K562 (cell line): ENCODE measurements at regions not wholly inside any gene's neighbourhood (a gene's known extent, or its start where the extent isn't known, plus 50 kb on each side); places are given as distances from the start of the nearest gene placed in this dataset.
"Not testable (repeated sequence)": the region's sequence is repeated elsewhere in the genome, so short reads cannot be mapped to it uniquely, and the experiment has no call there.

ENCODE experiments used
- ATAC-seq: fragments of 200-7000 bp; cut with Tn5 transposase; 3 replicates; pipeline ENCODE4 v1.9.1; 2020; ENCODE audit warnings: moderate library complexity
- BruUV-seq: library from RNA; stranded (reverse); fragments of 400-500 nt; replicated peaks from 2 replicates; lab custom pipeline; 2021; lab: Mats Ljungman, UMichigan
- CTCF ChIA-PET: fragments of 300-600 bp; formaldehyde crosslinking; extraction: SDS; loops from one replicate; lab custom pipeline; 2021; ENCODE audit warnings: low intra/inter-chr PET ratio; lab: Yijun Ruan, JAX
- POLR2A ChIA-PET: fragments of 300-600, 350-650 bp; sonication (Branson Sonifier 250); formaldehyde crosslinking; extraction: SDS; loops from one replicate; lab custom pipeline; 2021; ENCODE audit warnings: antibody characterized with exemption, inconsistent platforms; lab: Yijun Ruan, JAX
- DNase-seq, 4 experiments: peaks; one replicate each; pipeline versions ENCODE4 v3.0.0 to v3.0.0-alpha.2; 2011 to 2018; ENCODE audit warnings: low spot score in 3 of 4, mixed read lengths in 3 of 4; ENCODE audit errors: extremely low read depth in 1 of 4
- FAIRE-seq: peaks from 2 replicates; lab custom pipeline; 2011; peaks lifted over from hg19 to GRCh38; lab: Jason Lieb, UNC
- H2AFZ ChIP-seq: 2 replicates; pipeline ENCODE4 v1.6.0; 2011; ENCODE audit warnings: low read depth, low read length, control low read depth, inconsistent platforms
- H3K27ac ChIP-seq: fragments of 200-600 bp; 3 replicates; pipeline ENCODE4 v1.8.0; 2011; ENCODE audit warnings: low read depth, mild to moderate bottlenecking, control low read depth, inconsistent platforms, low read length, moderate library complexity, mixed read lengths; ENCODE audit errors: extremely low read depth
- H3K27me3 ChIP-seq, 2 experiments: fragments of 300-600 bp in 1 of 2; 2 replicates in 1 of 2; 3 replicates in 1 of 2; pipeline versions ENCODE4 v1.6.0 to v1.8.0; 2011; ENCODE audit warnings: inconsistent platforms in 2 of 2, low read length in 2 of 2, mild to moderate bottlenecking in 1 of 2, mixed read lengths in 1 of 2, moderate library complexity in 1 of 2; ENCODE audit not compliant: control insufficient read depth in 2 of 2, insufficient read depth in 2 of 2
- H3K36me3 ChIP-seq: fragments of 300-600 bp; 3 replicates; pipeline ENCODE4 v1.8.0; 2011; ENCODE audit warnings: mild to moderate bottlenecking, low read length, inconsistent platforms; ENCODE audit not compliant: control insufficient read depth, insufficient read depth
- H3K4me1 ChIP-seq, 2 experiments: fragments of 200-600 bp in 1 of 2; replicated peaks in 1 of 2; 2 replicates in 1 of 2; 3 replicates in 1 of 2; pipeline versions ENCODE4 v1.5.1 to v1.8.0; 2011; ENCODE audit warnings: inconsistent platforms in 2 of 2, low read length in 2 of 2, mild to moderate bottlenecking in 1 of 2, mixed read lengths in 1 of 2, moderate library complexity in 1 of 2; ENCODE audit not compliant: control insufficient read depth in 2 of 2, insufficient read depth in 2 of 2
- H3K4me2 ChIP-seq: 2 replicates; pipeline ENCODE4 v1.6.1; 2011; ENCODE audit warnings: low read length, control low read depth, inconsistent platforms, mixed read lengths; ENCODE audit not compliant: insufficient read depth
- H3K4me3 ChIP-seq: fragments of 200-600 bp; sonication (generic), shearing (Covaris generic); 2 replicates; pipeline ENCODE4 v1.5.1; 2016; ENCODE audit warnings: control low read depth, inconsistent platforms
- H3K79me2 ChIP-seq: fragments of 200-600 bp; 3 replicates; pipeline ENCODE4 v1.8.0; 2011; ENCODE audit warnings: low read length, inconsistent platforms; ENCODE audit not compliant: control insufficient read depth, insufficient read depth
- H3K9ac ChIP-seq, 2 experiments: 2 replicates each; pipeline versions ENCODE4 v1.6.0 to v1.6.1; 2011; ENCODE audit warnings: low read depth in 2 of 2, low read length in 2 of 2, control low read depth in 1 of 2, inconsistent platforms in 1 of 2, mild to moderate bottlenecking in 1 of 2, mixed read lengths in 1 of 2; ENCODE audit not compliant: insufficient read depth in 1 of 2
- H3K9me1 ChIP-seq: one replicate; pipeline ENCODE4 v1.6.0; 2011; ENCODE audit warnings: inconsistent platforms, mild to moderate bottlenecking, low read length, moderate library complexity; ENCODE audit not compliant: control insufficient read depth, insufficient read depth
- H3K9me3 ChIP-seq: replicated peaks from 2 replicates; pipeline ENCODE4 v1.5.1; 2011; ENCODE audit warnings: low read depth, low read length, inconsistent platforms; ENCODE audit not compliant: control insufficient read depth, insufficient read depth
- H4K20me1 ChIP-seq: replicated peaks from 2 replicates; pipeline ENCODE4 v1.6.1; 2011; ENCODE audit warnings: low read length, inconsistent platforms, mixed read lengths; ENCODE audit not compliant: control insufficient read depth, insufficient read depth
- WGBS: fragments of 100-300 bp; shearing (Covaris generic); methylation state at CpG from one replicate; pipeline ENCODE4 v1.1.6; 2016; ENCODE audit warnings: low coverage, mixed read lengths; ENCODE audit not compliant: insufficient coverage; ENCODE audit errors: missing lambda C conversion rate; 5-methylcytosine and 5-hydroxymethylcytosine counted together
- in situ Hi-C: fragments of 300-500 bp; cut with MboI; formaldehyde crosslinking; loops from 4 replicates; pipeline ENCODE4 v1.15.0; 2018; ENCODE audit warnings: inconsistent platforms, mixed read lengths
- intact Hi-C: fragments of 100-400 bp; cut with micrococcal nuclease; formaldehyde crosslinking; loops from 2 replicates; pipeline ENCODE4 v1.14.2; 2022

- H3K4me3 ChIP-seq, DNase-seq, H3K4me1 ChIP-seq, H3K9me3 ChIP-seq, CTCF ChIA-PET, ATAC-seq, H3K9me1 ChIP-seq, POLR2A ChIA-PET, H3K27me3 ChIP-seq, H4K20me1 ChIP-seq, H3K27ac ChIP-seq, H3K4me2 ChIP-seq, intact Hi-C loops, H2AFZ ChIP-seq, in situ Hi-C loops, BruUV-seq, H3K79me2 ChIP-seq, H3K9ac ChIP-seq, H3K36me3 ChIP-seq, FAIRE-seq: not testable (repeated sequence)
- WGBS, result no CpG with 5 or more reads among the region's 7 CpGs
Observed at GRCh38 chr2:89890185-89890773, 1198.8 kb downstream of the RPIA start.

DNA sequence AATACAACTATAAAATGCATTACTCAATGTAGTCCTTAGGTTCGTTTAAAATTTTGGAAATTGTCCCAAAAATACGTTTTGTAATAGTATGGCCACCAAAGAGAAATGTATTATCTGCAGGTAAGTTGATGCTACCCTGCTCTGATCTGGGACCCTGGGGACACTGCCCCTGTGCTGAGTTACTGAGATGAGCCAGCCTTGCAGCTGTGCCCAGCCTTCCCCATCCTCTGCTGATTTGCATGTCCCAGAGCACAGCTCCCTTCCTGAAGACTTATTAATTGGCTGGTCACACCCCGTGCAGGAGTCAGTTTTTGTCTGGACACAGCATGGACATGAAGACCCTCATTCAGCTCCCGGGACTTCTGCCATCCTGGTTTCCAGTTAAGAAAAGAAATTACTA lies 1203.5 kb downstream of the RPIA start:
- H3K27me3 ChIP-seq, H3K4me1 ChIP-seq, intact Hi-C loops, H3K4me3 ChIP-seq, ATAC-seq, POLR2A ChIA-PET, H3K9ac ChIP-seq, in situ Hi-C loops, H3K9me3 ChIP-seq, FAIRE-seq, H4K20me1 ChIP-seq, H3K4me2 ChIP-seq, H3K36me3 ChIP-seq, H3K9me1 ChIP-seq, CTCF ChIA-PET, DNase-seq, BruUV-seq, H3K79me2 ChIP-seq, H3K27ac ChIP-seq, H2AFZ ChIP-seq: not testable (repeated sequence)
- whole genome bisulfite sequencing, result no CpG with 5 or more reads among the region's 4 CpGs

DNA sequence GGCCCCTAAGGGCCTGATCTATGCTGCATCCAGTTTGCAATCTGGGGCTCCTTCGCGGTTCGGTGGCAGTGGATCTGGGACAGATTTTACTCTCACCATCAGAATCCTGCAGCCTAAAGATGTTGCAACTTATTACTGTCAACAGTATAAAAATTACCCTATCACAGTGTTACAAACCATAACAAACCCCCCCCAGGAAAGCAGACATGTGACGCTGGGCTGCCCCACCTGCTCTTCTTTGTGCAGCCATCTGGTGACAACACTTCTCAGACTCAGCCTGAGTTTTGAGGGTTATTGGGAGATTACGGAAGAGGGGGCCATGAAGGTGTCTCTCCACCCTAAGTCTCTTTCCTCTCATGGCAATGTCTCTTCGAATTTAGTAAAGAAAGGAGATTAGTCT lies 1204.2 kb downstream of the RPIA start:
- H3K27me3 ChIP-seq, H3K36me3 ChIP-seq, H4K20me1 ChIP-seq, H3K4me3 ChIP-seq, H2AFZ ChIP-seq, FAIRE-seq, H3K4me2 ChIP-seq, H3K9ac ChIP-seq, H3K27ac ChIP-seq, ATAC-seq, in situ Hi-C loops, POLR2A ChIA-PET, intact Hi-C loops, BruUV-seq, H3K9me3 ChIP-seq, CTCF ChIA-PET, H3K79me2 ChIP-seq, H3K9me1 ChIP-seq, DNase-seq, H3K4me1 ChIP-seq: not testable (repeated sequence)
- no CpG with 5 or more reads among the region's 6 CpGs for WGBS

DNA sequence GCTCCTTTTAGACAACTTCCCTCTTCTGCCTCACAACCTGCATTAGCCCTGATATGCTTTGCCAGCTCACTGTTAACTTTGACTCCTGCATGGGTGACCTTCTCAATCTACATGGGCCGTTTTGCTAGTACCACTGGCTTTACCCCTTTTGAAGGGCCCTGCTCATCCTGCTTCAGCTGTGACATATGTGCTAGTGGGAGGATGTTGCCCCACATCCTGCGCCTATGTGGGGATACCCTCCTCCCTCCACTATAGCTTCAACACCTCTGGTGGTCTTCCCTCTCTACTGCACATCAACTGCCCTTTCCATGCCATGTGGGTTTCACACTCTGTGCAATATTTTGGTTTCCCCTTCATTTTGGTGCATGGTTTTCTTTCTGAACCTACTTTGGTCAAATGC lies 1235.5 kb downstream of the RPIA start:
- H3K9me3 ChIP-seq, ATAC-seq, H3K9me1 ChIP-seq, H3K36me3 ChIP-seq, H3K4me2 ChIP-seq, H3K4me1 ChIP-seq, H3K79me2 ChIP-seq, FAIRE-seq, intact Hi-C loops, DNase-seq, H2AFZ ChIP-seq, in situ Hi-C loops, H4K20me1 ChIP-seq, BruUV-seq, H3K9ac ChIP-seq, POLR2A ChIA-PET, H3K27me3 ChIP-seq, CTCF ChIA-PET, H3K4me3 ChIP-seq, H3K27ac ChIP-seq: not testable (repeated sequence)
- 0% methylated on average over 1 of the region's 2 CpGs for WGBS
